SU-DHL-6 (cell line): ENCODE measurements at regions not wholly inside any gene's neighbourhood (a gene's known extent, or its start where the extent isn't known, plus 50 kb on each side); places are given as distances from the start of the nearest gene placed in this dataset.
"Not testable (repeated sequence)": the region's sequence is repeated elsewhere in the genome, so short reads cannot be mapped to it uniquely, and the experiment has no call there.

Source experiments
- H2AFZ ChIP-seq: fragments of 200-600 bp; sonication (generic); 2 replicates; pipeline ENCODE4 v1.6.1; 2014; ENCODE audit warnings: low read depth, mild to moderate bottlenecking, moderate library complexity, mixed read lengths, antibody characterized with exemption, low read length; ENCODE audit not compliant: severe bottlenecking
- H3F3A ChIP-seq: fragments of 200-600 bp; shearing (Covaris generic); 2 replicates; pipeline ENCODE4 v1.6.0; 2016; ENCODE audit warnings: antibody characterized with exemption, mild to moderate bottlenecking; ENCODE audit not compliant: insufficient read depth
- H3K27ac ChIP-seq: fragments of 200-600 bp; sonication (generic); 2 replicates; pipeline ENCODE4 v1.5.1; 2016; ENCODE audit warnings: low read depth, mild to moderate bottlenecking, low read length, moderate library complexity, mixed read lengths
- H3K27me3 ChIP-seq: fragments of 200-600 bp; sonication (generic), shearing (Covaris generic); 2 replicates; pipeline ENCODE4 v1.6.0; 2014; ENCODE audit warnings: mild to moderate bottlenecking, low read length
- H3K36me3 ChIP-seq: fragments of 200-600 bp; sonication (generic); 2 replicates; pipeline ENCODE4 v1.6.1; 2014; ENCODE audit warnings: mild to moderate bottlenecking, low read length, mixed read lengths
- H3K4me2 ChIP-seq: fragments of 300-600, 200-600 bp; shearing (Covaris generic), sonication (generic); 2 replicates; pipeline ENCODE4 v1.6.0; 2014; ENCODE audit warnings: low read length, low read depth, mild to moderate bottlenecking; ENCODE audit not compliant: poor library complexity, severe bottlenecking
- H3K4me3 ChIP-seq: fragments of 200-600 bp; sonication (generic); 2 replicates; pipeline ENCODE4 v1.5.1; 2014; ENCODE audit warnings: antibody characterized with exemption, low read length, mild to moderate bottlenecking, mixed read lengths; ENCODE audit not compliant: insufficient read depth, poor library complexity, severe bottlenecking
- H3K79me2 ChIP-seq: fragments of 200-600 bp; sonication (generic); 2 replicates; pipeline ENCODE4 v1.6.1; 2014; ENCODE audit warnings: mild to moderate bottlenecking, low read length, moderate library complexity; ENCODE audit not compliant: insufficient read depth
- H3K9ac ChIP-seq: fragments of 200-600 bp; sonication (generic); 2 replicates; pipeline ENCODE4 v1.7.0; 2014; ENCODE audit warnings: mild to moderate bottlenecking, low read length
- H3K9me2 ChIP-seq: fragments of 200-600 bp; sonication (generic); replicated peaks from 2 replicates; pipeline ENCODE4 v1.6.1; 2014; ENCODE audit warnings: low read length; ENCODE audit not compliant: insufficient read depth
- H3K9me3 ChIP-seq: fragments of 200-600 bp; sonication (generic); 2 replicates; pipeline ENCODE4 v1.6.1; 2014; ENCODE audit warnings: low read length, mixed read lengths; ENCODE audit not compliant: insufficient read depth
- H4K20me1 ChIP-seq: fragments of 200-600 bp; sonication (generic); 2 replicates; pipeline ENCODE4 v1.6.1; 2014; ENCODE audit warnings: low read depth, mild to moderate bottlenecking, antibody characterized with exemption, low read length, moderate library complexity, mixed read lengths
- EZH2phosphoT487 ChIP-seq: fragments of 200-600 bp; sonication (generic), shearing (Covaris generic); conservative IDR thresholded peaks from 2 replicates; pipeline ENCODE4 v1.6.1; 2018; ENCODE audit warnings: mild to moderate bottlenecking, antibody characterized with exemption, low read length, moderate library complexity, mixed read lengths
- TF ChIP-seq, protein P1 (sequence below): fragments of 200-600 bp; sonication (generic); IDR thresholded peaks from one replicate; pipeline ENCODE4 v1.5.1; 2017; ENCODE audit warnings: antibody characterized with exemption, mild to moderate bottlenecking, low read length, moderate library complexity; ENCODE audit not compliant: insufficient read depth, poor library complexity, severe bottlenecking

DNA sequence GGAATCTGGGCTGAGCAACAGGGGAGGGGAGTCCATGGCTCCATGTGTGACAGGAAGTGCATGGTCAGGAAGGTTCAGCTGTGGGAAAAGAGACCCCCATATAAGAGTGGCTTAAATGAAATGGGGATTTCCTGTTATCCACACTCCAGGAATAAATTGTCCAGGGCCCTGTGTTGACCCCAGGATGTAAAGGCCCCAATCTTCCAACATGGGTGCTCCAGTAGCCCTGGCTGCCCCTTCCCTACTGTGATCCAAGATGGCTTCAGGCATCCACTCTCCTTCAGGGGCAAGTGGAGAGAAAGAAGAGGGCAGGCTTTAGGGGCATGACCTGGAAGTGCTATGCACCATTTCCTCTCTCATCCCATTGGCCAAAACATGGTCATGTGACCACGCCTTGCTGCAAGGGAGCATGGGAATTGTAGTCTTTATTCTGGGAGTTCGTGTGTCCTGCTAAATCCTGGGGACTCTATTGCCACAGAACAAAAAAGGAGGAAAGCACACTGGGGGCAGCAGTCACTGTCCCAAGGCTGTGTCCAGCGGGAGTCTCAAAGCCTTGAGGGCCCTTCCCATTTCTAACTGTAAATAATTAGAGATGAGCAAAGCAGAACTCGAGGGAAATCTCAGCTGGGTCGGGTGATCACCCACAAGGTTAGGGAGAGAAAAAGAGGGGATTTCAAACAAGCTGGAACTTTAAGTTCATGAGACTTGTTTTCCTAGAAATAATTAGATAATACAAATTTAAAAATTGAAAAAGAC lies 289.2 kb downstream of the ADGRD1 start:
- no peaks in the 10 kb centered on the region for H3F3A ChIP-seq
- H3K27ac ChIP-seq = no peak overlapping the region
- H3K9me2 ChIP-seq = no peaks in the 10 kb centered on the region
- H4K20me1 ChIP-seq = no peaks in the 10 kb centered on the region
- no peak overlapping the region for H3K4me3 ChIP-seq
- TF ChIP-seq, protein P1, sequence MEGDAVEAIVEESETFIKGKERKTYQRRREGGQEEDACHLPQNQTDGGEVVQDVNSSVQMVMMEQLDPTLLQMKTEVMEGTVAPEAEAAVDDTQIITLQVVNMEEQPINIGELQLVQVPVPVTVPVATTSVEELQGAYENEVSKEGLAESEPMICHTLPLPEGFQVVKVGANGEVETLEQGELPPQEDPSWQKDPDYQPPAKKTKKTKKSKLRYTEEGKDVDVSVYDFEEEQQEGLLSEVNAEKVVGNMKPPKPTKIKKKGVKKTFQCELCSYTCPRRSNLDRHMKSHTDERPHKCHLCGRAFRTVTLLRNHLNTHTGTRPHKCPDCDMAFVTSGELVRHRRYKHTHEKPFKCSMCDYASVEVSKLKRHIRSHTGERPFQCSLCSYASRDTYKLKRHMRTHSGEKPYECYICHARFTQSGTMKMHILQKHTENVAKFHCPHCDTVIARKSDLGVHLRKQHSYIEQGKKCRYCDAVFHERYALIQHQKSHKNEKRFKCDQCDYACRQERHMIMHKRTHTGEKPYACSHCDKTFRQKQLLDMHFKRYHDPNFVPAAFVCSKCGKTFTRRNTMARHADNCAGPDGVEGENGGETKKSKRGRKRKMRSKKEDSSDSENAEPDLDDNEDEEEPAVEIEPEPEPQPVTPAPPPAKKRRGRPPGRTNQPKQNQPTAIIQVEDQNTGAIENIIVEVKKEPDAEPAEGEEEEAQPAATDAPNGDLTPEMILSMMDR = no peak
- no peak for TF ChIP-seq EZH2phosphoT487
- H3K9me3 ChIP-seq = no peaks in the 10 kb centered on the region; the same call in 1 of the 2 replicates
- H2AFZ ChIP-seq = no peak overlapping the region
- no peak overlapping the region for H3K9ac ChIP-seq
- no peaks in the 10 kb centered on the region for H3K79me2 ChIP-seq
- no peaks in the 10 kb centered on the region for H3K27me3 ChIP-seq
- H3K36me3 ChIP-seq = no peaks in the 10 kb centered on the region
- H3K4me2 ChIP-seq = peak overlapping the region; percentile 10

DNA sequence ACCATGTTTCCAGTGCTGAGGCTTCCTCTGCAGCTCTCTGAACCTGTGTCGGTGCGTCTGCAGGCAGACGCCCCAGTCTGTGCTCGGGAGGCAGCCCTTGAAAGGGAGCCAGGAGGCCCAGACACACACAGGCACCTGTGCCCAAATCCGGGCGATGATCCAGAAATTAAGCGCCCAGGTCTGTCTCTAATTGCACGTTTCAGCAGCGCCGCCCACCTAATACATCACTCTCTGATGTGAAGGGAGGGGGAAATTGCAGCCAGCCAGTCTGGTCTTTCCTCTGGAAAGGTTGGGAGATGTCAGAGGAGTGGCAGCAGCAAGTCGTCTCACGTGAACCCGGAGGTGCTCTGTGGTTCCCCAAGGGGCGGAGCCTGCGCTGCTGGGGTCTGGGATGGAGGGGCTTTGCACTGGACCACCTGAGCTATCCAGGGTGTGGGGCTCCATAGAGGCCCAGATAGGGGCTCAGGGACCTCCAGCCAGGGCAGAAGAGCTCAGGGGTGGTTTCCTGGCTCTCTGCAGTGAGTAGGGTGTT lies 290.5 kb downstream of the ADGRD1 start:
- H4K20me1 ChIP-seq, H3K9me3 ChIP-seq, H3K79me2 ChIP-seq, H3K9me2 ChIP-seq, H3K9ac ChIP-seq, H2AFZ ChIP-seq, H3K27me3 ChIP-seq, H3K36me3 ChIP-seq, H3F3A ChIP-seq, H3K4me3 ChIP-seq, H3K4me2 ChIP-seq, H3K27ac ChIP-seq: not testable (repeated sequence)

DNA sequence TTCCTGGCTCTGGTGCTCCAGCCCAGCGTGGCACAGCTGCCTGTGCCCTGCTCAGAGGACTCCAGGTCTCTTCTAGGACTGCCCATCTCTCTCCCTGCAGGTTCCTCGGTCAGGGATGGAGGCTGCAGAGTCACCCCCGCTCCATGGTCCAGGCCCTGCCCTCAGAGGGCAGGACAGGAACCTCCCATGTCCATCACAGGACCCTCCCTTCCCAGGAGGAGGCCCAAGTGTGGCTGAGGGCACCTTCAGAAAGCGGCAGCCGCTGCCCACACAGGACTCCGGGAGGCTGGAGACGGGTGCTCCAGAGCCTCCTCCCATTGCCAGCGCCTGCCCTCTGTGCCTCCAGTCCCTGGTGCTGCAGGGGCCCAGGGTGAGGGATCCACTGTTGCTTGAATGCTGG lies 291.5 kb downstream of the ADGRD1 start:
- H3K79me2 ChIP-seq, H3K27me3 ChIP-seq, H2AFZ ChIP-seq, H3K4me3 ChIP-seq, H3F3A ChIP-seq, H4K20me1 ChIP-seq, H3K9ac ChIP-seq, H3K36me3 ChIP-seq, H3K9me3 ChIP-seq, H3K9me2 ChIP-seq, H3K27ac ChIP-seq, H3K4me2 ChIP-seq: not testable (repeated sequence)

DNA sequence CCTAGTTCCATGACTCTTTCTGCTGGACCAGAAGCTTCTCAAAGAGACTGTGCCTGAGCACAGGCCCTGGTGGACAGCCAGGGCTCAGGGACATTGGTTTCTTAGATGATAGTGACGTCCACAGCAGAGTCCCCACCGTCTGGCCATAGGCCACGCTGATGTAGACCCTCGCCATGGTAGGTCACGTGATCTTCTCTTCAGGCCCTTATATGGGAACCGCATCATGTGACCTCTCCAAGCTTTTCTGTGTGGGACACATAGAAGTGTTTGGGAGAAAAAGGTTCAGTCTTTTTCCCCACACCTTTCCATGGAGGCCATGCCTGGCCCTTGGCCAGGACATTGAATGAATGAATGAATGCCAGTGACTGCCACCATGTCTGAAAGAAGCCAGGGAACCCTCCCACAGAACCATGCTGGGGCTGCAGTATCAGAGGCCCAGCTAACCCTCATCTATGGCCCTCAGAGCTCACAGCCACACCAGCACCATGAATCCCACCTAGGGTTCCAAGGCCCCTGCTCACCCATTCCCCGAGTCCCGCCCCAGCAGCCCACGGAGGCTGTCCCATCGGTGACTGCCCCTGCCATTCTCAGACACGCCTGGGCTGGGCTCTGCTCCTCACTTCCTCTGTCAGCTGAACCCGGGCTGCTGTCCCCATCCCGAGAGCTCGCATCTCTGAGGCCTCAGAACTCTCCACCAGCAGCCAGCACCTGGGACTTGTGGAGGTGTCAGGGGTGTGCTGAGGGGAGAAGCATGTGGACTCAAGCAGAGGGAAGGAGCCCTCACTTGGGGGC lies 292.1 kb downstream of the ADGRD1 start:
- Histone ChIP-seq H3K27ac (no peak overlapping the region), H3K9me3 (no peaks in the 10 kb centered on the region; the same call in 1 of the 2 replicates), H3K79me2 (no peaks in the 10 kb centered on the region), H3K27me3 (no peaks in the 10 kb centered on the region), H2AFZ (no peak overlapping the region), H4K20me1 (no peaks in the 10 kb centered on the region), H3K4me2 (no peak overlapping the region), H3K36me3 (no peaks in the 10 kb centered on the region), H3F3A (no peaks in the 10 kb centered on the region), H3K4me3 (no peak overlapping the region), H3K9me2 (no peaks in the 10 kb centered on the region), H3K9ac (no peak overlapping the region)
- TF ChIP-seq EZH2phosphoT487 = no peak
- TF ChIP-seq, protein P1 = no peak

DNA sequence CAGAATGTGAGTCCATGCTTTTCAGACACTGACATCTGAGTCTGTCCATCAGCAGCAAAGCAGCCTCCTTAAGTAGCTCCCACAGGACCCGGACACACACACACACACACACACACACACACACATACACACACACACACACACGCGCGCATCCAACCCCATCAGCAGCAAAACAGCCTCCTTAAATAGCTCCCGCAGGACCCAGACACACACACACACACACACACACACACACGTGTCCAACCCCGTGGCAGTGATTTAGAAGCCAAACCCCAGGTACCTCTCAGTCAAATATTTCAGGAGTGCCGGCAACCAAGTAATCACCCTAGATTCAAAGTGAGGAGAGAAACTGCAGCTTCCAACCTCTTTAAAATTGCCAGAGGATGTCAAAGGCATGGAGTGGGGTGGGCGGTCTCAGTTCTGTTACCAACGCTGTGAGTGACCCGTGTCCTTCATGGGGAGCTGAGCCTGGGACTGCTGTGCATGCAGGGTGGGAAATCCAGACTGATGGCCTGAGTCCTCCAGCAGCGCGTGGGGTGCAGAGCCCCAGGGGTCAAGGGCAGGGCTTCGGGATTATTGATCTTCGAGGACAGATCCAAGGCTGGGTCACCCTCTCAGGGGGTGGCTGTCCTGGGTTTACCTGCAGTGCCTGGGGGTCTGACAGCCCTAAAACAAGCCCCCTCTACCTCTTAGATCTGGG lies 293.5 kb downstream of the ADGRD1 start:
- H3K27ac ChIP-seq, H3K27me3 ChIP-seq, H3K9me2 ChIP-seq: not testable (repeated sequence)

DNA sequence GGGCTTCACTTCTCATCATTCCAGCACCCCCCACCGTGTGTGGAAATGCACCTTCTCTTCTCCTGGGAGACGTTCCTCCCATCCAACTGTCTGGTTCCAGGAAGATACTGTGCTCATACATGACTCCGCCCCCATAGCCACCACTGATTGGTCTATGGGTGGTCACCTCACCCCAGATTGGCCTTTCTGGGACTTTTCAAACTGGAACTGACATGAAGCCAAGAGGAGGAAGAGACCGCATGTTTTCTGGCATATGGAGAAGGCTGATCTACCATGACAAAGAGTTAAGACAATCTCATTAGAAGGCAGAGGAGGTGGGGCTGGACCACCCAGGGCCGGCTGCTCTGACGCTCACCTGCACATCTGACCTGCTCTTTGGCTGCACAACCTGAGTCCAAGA lies 294.2 kb downstream of the ADGRD1 start:
- not testable (repeated sequence) for H3K9me3 ChIP-seq, H4K20me1 ChIP-seq, H3K9me2 ChIP-seq, H3K4me3 ChIP-seq, H3K79me2 ChIP-seq, H3F3A ChIP-seq, H3K27me3 ChIP-seq, H3K9ac ChIP-seq, H2AFZ ChIP-seq, H3K4me2 ChIP-seq, H3K36me3 ChIP-seq, H3K27ac ChIP-seq

More for the DNA sequence above, 293.5 kb downstream of the ADGRD1 start:
- not testable (repeated sequence) for H3K36me3 ChIP-seq, H2AFZ ChIP-seq, H4K20me1 ChIP-seq, H3K9ac ChIP-seq, H3K9me3 ChIP-seq, H3K4me3 ChIP-seq, H3K79me2 ChIP-seq, H3K4me2 ChIP-seq, H3F3A ChIP-seq
